ENCODE measurements at regions not wholly inside any gene's neighbourhood (a gene's known extent, or its start where the extent isn't known, plus 50 kb on each side); places are given as distances from the start of the nearest gene placed in this dataset.
"Not testable (repeated sequence)": the region's sequence is repeated elsewhere in the genome, so short reads cannot be mapped to it uniquely, and the experiment has no call there.

DNA sequence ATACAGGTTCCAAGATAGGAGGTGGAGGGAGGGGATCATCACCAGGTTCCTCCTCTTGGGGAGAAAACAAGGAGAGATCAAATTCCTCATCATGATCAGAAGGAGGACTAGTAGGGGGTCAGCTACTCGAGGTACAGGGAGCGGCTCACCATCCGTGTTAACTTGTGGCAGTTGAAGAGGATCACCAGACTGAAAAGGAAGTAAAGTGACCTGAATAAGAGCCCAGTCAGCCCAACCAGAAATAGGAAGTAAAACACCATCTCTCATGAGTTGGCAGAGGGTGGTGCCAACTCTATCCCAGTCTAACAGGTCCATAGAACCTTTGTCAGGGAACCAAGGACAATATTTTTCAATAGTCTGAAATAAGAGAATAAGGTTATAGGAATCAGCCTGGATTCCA is 213.1 kb upstream of the KCNN2 start:
- not testable (repeated sequence) for ATAC-seq

GRCh38 chr5:114152656-114153360 is 209.1 kb upstream of the KCNN2 start:
- ATAC-seq = no peak
- TF ChIP-seq SNAI2 (CRISPR knock-in tag; IDR thresholded peaks at IDR 0.05) (no peak), PATZ1 (CRISPR knock-in tag; IDR thresholded peaks at IDR 0.05; ENCODE audit: borderline replicate concordance) (no peak)
- TF ChIP-seq, protein P1, sequence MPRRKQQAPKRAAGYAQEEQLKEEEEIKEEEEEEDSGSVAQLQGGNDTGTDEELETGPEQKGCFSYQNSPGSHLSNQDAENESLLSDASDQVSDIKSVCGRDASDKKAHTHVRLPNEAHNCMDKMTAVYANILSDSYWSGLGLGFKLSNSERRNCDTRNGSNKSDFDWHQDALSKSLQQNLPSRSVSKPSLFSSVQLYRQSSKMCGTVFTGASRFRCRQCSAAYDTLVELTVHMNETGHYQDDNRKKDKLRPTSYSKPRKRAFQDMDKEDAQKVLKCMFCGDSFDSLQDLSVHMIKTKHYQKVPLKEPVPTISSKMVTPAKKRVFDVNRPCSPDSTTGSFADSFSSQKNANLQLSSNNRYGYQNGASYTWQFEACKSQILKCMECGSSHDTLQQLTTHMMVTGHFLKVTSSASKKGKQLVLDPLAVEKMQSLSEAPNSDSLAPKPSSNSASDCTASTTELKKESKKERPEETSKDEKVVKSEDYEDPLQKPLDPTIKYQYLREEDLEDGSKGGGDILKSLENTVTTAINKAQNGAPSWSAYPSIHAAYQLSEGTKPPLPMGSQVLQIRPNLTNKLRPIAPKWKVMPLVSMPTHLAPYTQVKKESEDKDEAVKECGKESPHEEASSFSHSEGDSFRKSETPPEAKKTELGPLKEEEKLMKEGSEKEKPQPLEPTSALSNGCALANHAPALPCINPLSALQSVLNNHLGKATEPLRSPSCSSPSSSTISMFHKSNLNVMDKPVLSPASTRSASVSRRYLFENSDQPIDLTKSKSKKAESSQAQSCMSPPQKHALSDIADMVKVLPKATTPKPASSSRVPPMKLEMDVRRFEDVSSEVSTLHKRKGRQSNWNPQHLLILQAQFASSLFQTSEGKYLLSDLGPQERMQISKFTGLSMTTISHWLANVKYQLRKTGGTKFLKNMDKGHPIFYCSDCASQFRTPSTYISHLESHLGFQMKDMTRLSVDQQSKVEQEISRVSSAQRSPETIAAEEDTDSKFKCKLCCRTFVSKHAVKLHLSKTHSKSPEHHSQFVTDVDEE (CRISPR knock-in tag; IDR thresholded peaks at IDR 0.05) = no peak

DNA sequence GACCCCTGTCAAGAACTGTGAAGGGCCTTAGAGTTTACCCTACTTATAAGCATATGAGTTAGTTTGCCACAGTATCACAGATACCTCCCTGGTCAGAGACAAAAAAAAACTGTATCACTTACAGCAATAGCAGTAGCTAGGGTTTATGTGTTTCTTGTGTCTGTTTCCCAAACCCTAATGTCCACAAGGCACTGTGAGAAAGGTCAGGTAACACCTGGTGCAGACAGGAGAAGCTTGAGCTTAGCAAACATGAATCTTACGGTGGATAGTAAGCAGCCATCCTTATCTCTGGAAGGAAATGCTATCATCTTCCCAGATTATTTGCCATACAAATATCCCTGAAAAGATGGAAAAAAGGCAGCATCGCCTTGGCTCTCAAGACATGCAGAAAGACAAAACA is 208.5 kb upstream of the KCNN2 start:
- no peak for ATAC-seq
- TF ChIP-seq ZNF8 (CRISPR knock-in tag; IDR thresholded peaks at IDR 0.05) (no peak), TCF4 (CRISPR knock-in tag; IDR thresholded peaks at IDR 0.05; ENCODE audit: borderline replicate concordance) (no peak)
- TF ChIP-seq, protein P2, sequence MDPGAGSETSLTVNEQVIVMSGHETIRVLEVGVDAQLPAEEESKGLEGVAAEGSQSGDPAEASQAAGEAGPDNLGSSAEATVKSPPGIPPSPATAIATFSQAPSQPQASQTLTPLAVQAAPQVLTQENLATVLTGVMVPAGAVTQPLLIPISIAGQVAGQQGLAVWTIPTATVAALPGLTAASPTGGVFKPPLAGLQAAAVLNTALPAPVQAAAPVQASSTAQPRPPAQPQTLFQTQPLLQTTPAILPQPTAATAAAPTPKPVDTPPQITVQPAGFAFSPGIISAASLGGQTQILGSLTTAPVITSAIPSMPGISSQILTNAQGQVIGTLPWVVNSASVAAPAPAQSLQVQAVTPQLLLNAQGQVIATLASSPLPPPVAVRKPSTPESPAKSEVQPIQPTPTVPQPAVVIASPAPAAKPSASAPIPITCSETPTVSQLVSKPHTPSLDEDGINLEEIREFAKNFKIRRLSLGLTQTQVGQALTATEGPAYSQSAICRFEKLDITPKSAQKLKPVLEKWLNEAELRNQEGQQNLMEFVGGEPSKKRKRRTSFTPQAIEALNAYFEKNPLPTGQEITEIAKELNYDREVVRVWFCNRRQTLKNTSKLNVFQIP (CRISPR knock-in tag; IDR thresholded peaks at IDR 0.05; ENCODE audit: borderline replicate concordance, low read depth) = no peak

- TF ChIP-seq SNAI2 (CRISPR knock-in tag; IDR thresholded peaks at IDR 0.05) (no peak), ISL1 (CRISPR knock-in tag; IDR thresholded peaks at IDR 0.05) (no peak), ARNTL (CRISPR knock-in tag; IDR thresholded peaks at IDR 0.05; ENCODE audit: borderline replicate concordance, low read depth) (no peak), PPARA (CRISPR knock-in tag; IDR thresholded peaks at IDR 0.05; ENCODE audit: borderline replicate concordance) (no peak), GLIS3 (CRISPR knock-in tag; IDR thresholded peaks at IDR 0.05) (no peak), ZFP30 (CRISPR knock-in tag; IDR thresholded peaks at IDR 0.05) (no peak), ZNF8 (CRISPR knock-in tag; IDR thresholded peaks at IDR 0.05) (no peak), PATZ1 (CRISPR knock-in tag; IDR thresholded peaks at IDR 0.05; ENCODE audit: borderline replicate concordance) (no peak), ZNF70 (CRISPR knock-in tag; IDR thresholded peaks at IDR 0.05) (no peak), ESRRG (CRISPR knock-in tag; IDR thresholded peaks at IDR 0.05) (no peak), CSDC2 (CRISPR knock-in tag; IDR thresholded peaks at IDR 0.05) (no peak), OSR1 (CRISPR knock-in tag; IDR thresholded peaks at IDR 0.05) (no peak), TOX (CRISPR knock-in tag; IDR thresholded peaks at IDR 0.05; ENCODE audit: borderline replicate concordance) (no peak), BACH2 (CRISPR knock-in tag; IDR thresholded peaks at IDR 0.05; ENCODE audit: borderline replicate concordance) (no peak), ZNF565 (CRISPR knock-in tag; conservative IDR thresholded peaks at IDR 0.05; ENCODE audit: low read depth) (no peak)
- TF ChIP-seq, protein P1 (CRISPR knock-in tag; IDR thresholded peaks at IDR 0.05) = no peak
- TF ChIP-seq, protein P3, sequence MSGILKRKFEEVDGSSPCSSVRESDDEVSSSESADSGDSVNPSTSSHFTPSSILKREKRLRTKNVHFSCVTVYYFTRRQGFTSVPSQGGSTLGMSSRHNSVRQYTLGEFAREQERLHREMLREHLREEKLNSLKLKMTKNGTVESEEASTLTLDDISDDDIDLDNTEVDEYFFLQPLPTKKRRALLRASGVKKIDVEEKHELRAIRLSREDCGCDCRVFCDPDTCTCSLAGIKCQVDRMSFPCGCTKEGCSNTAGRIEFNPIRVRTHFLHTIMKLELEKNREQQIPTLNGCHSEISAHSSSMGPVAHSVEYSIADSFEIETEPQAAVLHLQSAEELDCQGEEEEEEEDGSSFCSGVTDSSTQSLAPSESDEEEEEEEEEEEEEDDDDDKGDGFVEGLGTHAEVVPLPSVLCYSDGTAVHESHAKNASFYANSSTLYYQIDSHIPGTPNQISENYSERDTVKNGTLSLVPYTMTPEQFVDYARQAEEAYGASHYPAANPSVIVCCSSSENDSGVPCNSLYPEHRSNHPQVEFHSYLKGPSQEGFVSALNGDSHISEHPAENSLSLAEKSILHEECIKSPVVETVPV (CRISPR knock-in tag; IDR thresholded peaks at IDR 0.05) = no peak
- TF ChIP-seq, protein P2 (CRISPR knock-in tag; IDR thresholded peaks at IDR 0.05; ENCODE audit: borderline replicate concordance, low read depth) = no peak
- ATAC-seq = no peak
These were observed 208.0 kb upstream of the KCNN2 start for GRCh38 chr5:114153833-114154232.

Measured in SK-N-SH treated with all-trans-retinoic acid at 6 μM for 48 hours (cell line).